DND-41 (cell line): ENCODE measurements at regions not wholly inside any gene's neighbourhood (a gene's known extent, or its start where the extent isn't known, plus 50 kb on each side); places are given as distances from the start of the nearest gene placed in this dataset.

Experiments
- ATAC-seq: fragments of 200-7000 bp; cut with Tn5 transposase; 3 replicates; pipeline ENCODE4 v1.9.1; 2021; ENCODE audit warnings: low read depth; ENCODE audit not compliant: insufficient read depth
- DNase-seq: peaks from one replicate; pipeline ENCODE4 v3.0.0-alpha.2; 2020
- H2AFZ ChIP-seq: 2 replicates; pipeline ENCODE4 v1.6.0; 2012; ENCODE audit warnings: low read depth, low read length
- H3K27ac ChIP-seq: 2 replicates; pipeline ENCODE4 v1.5.1; 2012; ENCODE audit warnings: low read length, inconsistent platforms
- H3K27me3 ChIP-seq: fragments of 200-600 bp; sonication (generic); 2 replicates; pipeline ENCODE4 v1.6.0; 2012; ENCODE audit warnings: low read length, mild to moderate bottlenecking, inconsistent platforms; ENCODE audit not compliant: insufficient read depth, poor library complexity
- H3K36me3 ChIP-seq: 2 replicates; pipeline ENCODE4 v1.5.1; 2012; ENCODE audit warnings: low read length, inconsistent platforms; ENCODE audit not compliant: insufficient read depth
- H3K4me1 ChIP-seq: 2 replicates; pipeline ENCODE4 v1.5.1; 2012; ENCODE audit warnings: mild to moderate bottlenecking, low read length; ENCODE audit not compliant: insufficient read depth
- H3K4me2 ChIP-seq: 2 replicates; pipeline ENCODE4 v1.6.0; 2012; ENCODE audit warnings: mild to moderate bottlenecking, moderate library complexity, low read length, inconsistent platforms; ENCODE audit not compliant: insufficient read depth
- H3K4me3 ChIP-seq, 2 experiments: fragments of 200-600 bp in 1 of 2; shearing (Covaris generic) in 1 of 2; 2 replicates each; pipeline ENCODE4 v1.5.1; 2012 to 2016; ENCODE audit warnings: inconsistent platforms in 2 of 2, low read length in 2 of 2, mild to moderate bottlenecking in 2 of 2, low read depth in 1 of 2, moderate library complexity in 1 of 2
- H3K79me2 ChIP-seq: 2 replicates; pipeline ENCODE4 v1.6.0; 2012; ENCODE audit warnings: low read length, inconsistent platforms; ENCODE audit not compliant: insufficient read depth
- H3K9ac ChIP-seq: 2 replicates; pipeline ENCODE4 v1.6.0; 2012; ENCODE audit warnings: low read depth, mild to moderate bottlenecking, inconsistent platforms, low read length, moderate library complexity
- H3K9me3 ChIP-seq: 2 replicates; pipeline ENCODE4 v1.5.1; 2012; ENCODE audit warnings: low read length, moderate library complexity, mild to moderate bottlenecking, inconsistent platforms; ENCODE audit not compliant: insufficient read depth, severe bottlenecking
- H4K20me1 ChIP-seq: 2 replicates; pipeline ENCODE4 v1.6.0; 2012; ENCODE audit warnings: low read length; ENCODE audit not compliant: insufficient read depth
- CTCF ChIP-seq: IDR thresholded peaks from 2 replicates; pipeline ENCODE4 v1.5.1; 2012; ENCODE audit warnings: borderline replicate concordance, low read length, moderate library complexity, mild to moderate bottlenecking; ENCODE audit not compliant: poor library complexity, severe bottlenecking; ENCODE audit errors: extremely low read depth
- EZH2 ChIP-seq: IDR thresholded peaks from 3 replicates; pipeline ENCODE4 v1.6.1; 2012; ENCODE audit warnings: borderline replicate concordance, low read depth, mild to moderate bottlenecking, moderate library complexity, low read length, inconsistent platforms; ENCODE audit not compliant: severe bottlenecking

GRCh38 chr9:4921449-4921848, 63.6 kb upstream of the JAK2 start:
- Histone ChIP-seq H3K27ac (no peak overlapping the region), H3K4me1 (no peaks in the 10 kb centered on the region), H3K79me2 (no peaks in the 10 kb centered on the region), H3K9me3 (no peaks in the 10 kb centered on the region), H3K4me3 (no peak overlapping the region), H3K36me3 (no peaks in the 10 kb centered on the region), H3K9ac (no peak overlapping the region), H4K20me1 (no peaks in the 10 kb centered on the region), H3K27me3 (no peaks in the 10 kb centered on the region), H2AFZ (no peak overlapping the region), H3K4me2 (no peak overlapping the region)
- TF ChIP-seq CTCF: no peak
- no peak for TF ChIP-seq EZH2
- DNase-seq (no peak), ATAC-seq (no peak)

GRCh38 chr9:4922101-4922500, 63.0 kb upstream of the JAK2 start:
- H3K4me3 ChIP-seq: no peak overlapping the region
- no peaks in the 10 kb centered on the region for H3K9me3 ChIP-seq
- no peak overlapping the region for H3K9ac ChIP-seq
- TF ChIP-seq CTCF: no peak
- TF ChIP-seq EZH2: no peak
- no peak overlapping the region for H2AFZ ChIP-seq
- no peaks in the 10 kb centered on the region for H3K4me1 ChIP-seq
- H3K4me2 ChIP-seq: no peak overlapping the region
- no peaks in the 10 kb centered on the region for H3K27me3 ChIP-seq
- DNase-seq (no peak), ATAC-seq (no peak)
- H3K36me3 ChIP-seq: no peaks in the 10 kb centered on the region
- H4K20me1 ChIP-seq: no peaks in the 10 kb centered on the region
- no peak overlapping the region for H3K27ac ChIP-seq
- H3K79me2 ChIP-seq: no peaks in the 10 kb centered on the region

GRCh38 chr9:4922730-4923129, 62.3 kb upstream of the JAK2 start:
- Histone ChIP-seq H3K36me3 (no peaks in the 10 kb centered on the region), H2AFZ (no peak overlapping the region)

More at GRCh38 chr9:4922730-4923129, 62.3 kb upstream of the JAK2 start:
- no peak for ATAC-seq
- no peaks in the 10 kb centered on the region for H3K9me3 ChIP-seq
- no peak overlapping the region for H3K27ac ChIP-seq
- H4K20me1 ChIP-seq: no peaks in the 10 kb centered on the region
- H3K79me2 ChIP-seq: no peaks in the 10 kb centered on the region
- no peak overlapping the region for H3K9ac ChIP-seq
- no peak overlapping the region for H3K4me2 ChIP-seq
- H3K27me3 ChIP-seq: no peaks in the 10 kb centered on the region
- TF ChIP-seq CTCF (no peak), EZH2 (no peak)
- no peak overlapping the region for H3K4me3 ChIP-seq
- H3K4me1 ChIP-seq: no peaks in the 10 kb centered on the region
- DNase-seq: no peak
